LNCAP (cell line): ENCODE measurements at regions not wholly inside any gene's neighbourhood (a gene's known extent, or its start where the extent isn't known, plus 50 kb on each side); places are given as distances from the start of the nearest gene placed in this dataset.

Source experiments
- TF ChIP-seq, protein P1 (sequence below): fragments of 450-650 bp; IDR thresholded peaks from 2 replicates; pipeline ENCODE4 v1.5.1; 2017; ENCODE audit warnings: mild to moderate bottlenecking

- TF ChIP-seq, protein P1, sequence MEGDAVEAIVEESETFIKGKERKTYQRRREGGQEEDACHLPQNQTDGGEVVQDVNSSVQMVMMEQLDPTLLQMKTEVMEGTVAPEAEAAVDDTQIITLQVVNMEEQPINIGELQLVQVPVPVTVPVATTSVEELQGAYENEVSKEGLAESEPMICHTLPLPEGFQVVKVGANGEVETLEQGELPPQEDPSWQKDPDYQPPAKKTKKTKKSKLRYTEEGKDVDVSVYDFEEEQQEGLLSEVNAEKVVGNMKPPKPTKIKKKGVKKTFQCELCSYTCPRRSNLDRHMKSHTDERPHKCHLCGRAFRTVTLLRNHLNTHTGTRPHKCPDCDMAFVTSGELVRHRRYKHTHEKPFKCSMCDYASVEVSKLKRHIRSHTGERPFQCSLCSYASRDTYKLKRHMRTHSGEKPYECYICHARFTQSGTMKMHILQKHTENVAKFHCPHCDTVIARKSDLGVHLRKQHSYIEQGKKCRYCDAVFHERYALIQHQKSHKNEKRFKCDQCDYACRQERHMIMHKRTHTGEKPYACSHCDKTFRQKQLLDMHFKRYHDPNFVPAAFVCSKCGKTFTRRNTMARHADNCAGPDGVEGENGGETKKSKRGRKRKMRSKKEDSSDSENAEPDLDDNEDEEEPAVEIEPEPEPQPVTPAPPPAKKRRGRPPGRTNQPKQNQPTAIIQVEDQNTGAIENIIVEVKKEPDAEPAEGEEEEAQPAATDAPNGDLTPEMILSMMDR, result no peak
These were observed 286.7 kb upstream of the MINDY3 start for GRCh38 chr10:16146993-16147392.

DNA sequence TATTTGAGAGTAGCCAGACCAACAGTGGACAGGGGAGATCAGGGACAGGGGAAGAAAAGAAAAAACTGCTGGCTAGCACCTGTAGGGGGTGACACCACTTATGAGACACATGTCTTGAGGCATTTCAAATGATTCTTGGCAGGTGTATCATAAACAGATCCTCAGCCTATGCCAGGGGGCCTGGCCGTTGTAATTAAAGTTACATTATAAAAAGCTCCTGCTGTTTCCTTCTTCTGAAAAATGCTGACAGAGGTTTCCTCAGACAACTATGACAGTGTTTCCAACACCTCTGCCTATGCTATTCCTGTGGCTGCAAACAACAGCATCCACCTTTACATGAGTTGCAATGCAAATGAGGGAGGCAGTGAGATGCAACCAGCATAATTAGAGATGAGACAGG is 281.0 kb upstream of the PTER start:
- TF ChIP-seq, protein P1, result peak; percentile 22; the same call in 1 of the 2 replicates

GRCh38 chr10:16156681-16157080 is 280.1 kb upstream of the PTER start:
- TF ChIP-seq, protein P1, result no peak

DNA sequence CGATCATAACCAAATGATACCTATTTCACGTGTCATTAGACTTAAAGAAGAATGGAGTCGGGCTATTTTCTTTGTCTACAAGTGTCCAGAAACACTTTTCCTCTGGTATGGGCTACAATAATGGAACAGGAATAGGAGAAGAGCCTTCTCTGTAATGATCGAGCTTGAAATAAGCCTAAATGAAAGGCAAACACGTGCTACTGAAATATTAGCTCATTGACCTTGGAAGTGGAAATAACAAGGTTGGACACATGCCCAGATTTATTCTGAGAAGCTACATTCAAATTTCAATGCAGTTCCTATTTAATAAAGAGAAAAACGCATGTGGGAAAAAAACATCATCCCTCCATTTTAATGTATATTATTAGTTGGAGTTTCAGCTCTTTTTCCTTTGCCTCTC is 254.7 kb upstream of the PTER start:
- TF ChIP-seq, protein P1, result no peak

- TF ChIP-seq, protein P1, result no peak
These were observed 254.1 kb upstream of the PTER start for GRCh38 chr10:16182688-16183087.

DNA sequence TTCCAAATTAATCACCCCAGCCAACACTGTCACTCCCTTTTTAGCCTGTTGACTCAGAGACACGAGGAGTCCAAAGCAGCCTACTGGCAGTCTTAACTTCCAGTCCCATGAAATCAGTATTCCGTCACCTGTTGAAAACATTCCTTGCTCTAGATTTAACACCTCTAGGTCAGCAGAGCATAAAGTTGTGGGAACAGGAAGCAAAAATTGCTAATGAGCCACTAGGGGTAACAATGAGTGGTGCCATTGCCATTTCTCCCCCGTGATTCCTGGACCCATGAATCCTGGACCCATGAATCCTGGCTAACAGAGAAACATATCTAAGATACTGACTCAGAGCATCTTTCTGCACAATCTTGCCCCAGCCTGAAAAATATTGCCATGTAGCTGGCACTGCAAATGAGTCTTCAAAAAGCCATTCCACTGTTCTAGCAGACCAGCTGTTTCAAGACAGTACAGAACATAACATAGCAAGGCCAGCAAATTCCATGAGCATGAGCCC is 252.7 kb upstream of the PTER start:
- TF ChIP-seq, protein P1, result no peak

- TF ChIP-seq, protein P1, result no peak
These were observed 251.9 kb upstream of the PTER start for GRCh38 chr10:16184906-16185305.

- TF ChIP-seq, protein P1, result no peak
These were observed 250.2 kb upstream of the PTER start for GRCh38 chr10:16186564-16186963.
